ENCODE measurements at regions not wholly inside any gene's neighbourhood (a gene's known extent, or its start where the extent isn't known, plus 50 kb on each side); places are given as distances from the start of the nearest gene placed in this dataset.
A peak's percentile ranks its signal among the peaks of the same experiment; 100 is the strongest.

DNA sequence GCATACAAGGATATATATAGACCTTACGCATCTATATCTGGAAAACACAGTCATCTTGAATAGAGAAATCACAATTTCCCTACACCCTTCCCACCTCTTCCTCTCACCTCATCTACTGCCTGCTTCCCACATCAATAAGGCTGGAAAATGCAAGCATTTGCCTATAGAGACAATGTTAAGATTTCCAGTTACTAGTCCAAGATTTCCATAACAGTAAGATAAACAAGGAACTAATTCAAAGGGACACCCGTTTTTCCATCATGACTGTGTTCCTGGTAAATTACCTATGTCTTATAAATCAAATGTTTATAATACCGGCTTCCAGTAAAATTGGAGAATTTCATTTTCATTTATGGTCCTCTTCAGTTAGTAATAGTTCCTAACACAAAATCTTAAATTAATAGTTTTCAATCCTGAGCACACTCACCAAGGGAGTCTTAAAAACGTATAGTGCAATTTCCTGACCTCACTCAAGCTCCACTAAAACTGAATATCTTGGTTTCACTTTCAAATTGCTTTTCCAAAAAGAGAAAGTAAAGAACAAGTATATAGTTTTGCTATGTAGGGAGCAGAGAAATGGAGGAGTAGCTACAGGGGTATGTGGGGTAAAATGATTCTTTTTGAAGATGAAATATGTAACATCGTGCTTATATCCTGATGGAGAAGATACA lies 398.7 kb downstream of the PLPP3 start:
- Histone ChIP-seq H3K36me3 (ENCODE audit: control insufficient read depth, insufficient read depth, low read length) (no peaks in the 10 kb centered on the region), H3K27ac (ENCODE audit: low read depth, low read length) (no peak overlapping the region), H3K9ac (ENCODE audit: low read length) (no peak overlapping the region), H3K27me3 (ENCODE audit: control insufficient read depth, insufficient read depth, low read length) (no peaks in the 10 kb centered on the region), H3K4me1 (ENCODE audit: control insufficient read depth, insufficient read depth, low read length) (peaks cover 4% of the 10 kb centered on the region), H3K4me3 (ENCODE audit: low read length) (peak overlapping the region; percentile 17)

DNA sequence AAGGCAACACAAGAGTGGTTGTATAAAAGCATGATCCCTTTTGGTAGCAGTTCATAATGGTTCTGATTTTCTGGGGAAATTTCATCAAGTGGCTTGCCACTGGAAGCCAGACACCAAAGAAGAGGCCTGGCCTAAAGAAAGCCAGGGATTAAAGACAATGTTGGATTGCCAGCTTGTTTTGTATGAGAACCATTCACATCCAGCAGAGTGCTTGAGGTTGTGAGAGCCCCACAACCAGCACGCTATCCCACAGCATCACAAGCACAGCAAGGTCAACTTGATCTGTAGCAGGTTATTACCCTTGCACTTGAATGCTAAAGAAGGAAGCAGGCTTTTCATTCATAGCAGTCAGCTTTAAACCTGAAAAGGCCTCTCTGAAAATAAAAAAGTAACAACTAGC lies 399.8 kb downstream of the PLPP3 start:
- Histone ChIP-seq H3K9ac (ENCODE audit: low read length) (no peak overlapping the region), H3K27me3 (ENCODE audit: control insufficient read depth, insufficient read depth, low read length) (no peaks in the 10 kb centered on the region), H3K4me1 (ENCODE audit: control insufficient read depth, insufficient read depth, low read length) (peaks cover 4% of the 10 kb centered on the region), H3K4me3 (ENCODE audit: low read length) (no peak overlapping the region), H3K27ac (ENCODE audit: low read depth, low read length) (no peak overlapping the region), H3K36me3 (ENCODE audit: control insufficient read depth, insufficient read depth, low read length) (no peaks in the 10 kb centered on the region)

DNA sequence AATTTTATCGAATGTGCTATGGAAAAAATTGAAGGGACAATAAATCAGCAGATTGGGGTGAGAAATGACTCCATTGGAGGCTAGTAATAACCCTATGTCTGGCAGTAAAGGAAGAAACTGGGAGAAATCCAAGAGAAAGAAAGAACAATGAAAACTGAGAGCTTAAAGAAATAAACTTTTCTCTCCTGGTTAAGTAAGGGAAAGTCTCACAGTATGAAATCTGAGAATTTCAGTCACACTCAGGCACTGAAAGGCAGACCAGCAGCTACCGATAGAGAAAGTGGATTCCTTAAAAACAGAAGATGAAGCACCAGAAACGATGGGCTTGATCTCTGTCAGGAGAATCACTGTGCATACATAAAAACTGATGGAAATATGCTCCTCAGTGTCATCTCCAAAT lies 404.2 kb downstream of the PLPP3 start:
- Histone ChIP-seq H3K27ac (ENCODE audit: low read depth, low read length) (no peak overlapping the region), H3K9ac (ENCODE audit: low read length) (no peak overlapping the region), H3K27me3 (ENCODE audit: control insufficient read depth, insufficient read depth, low read length) (no peaks in the 10 kb centered on the region), H3K4me3 (ENCODE audit: low read length) (no peak overlapping the region), H3K4me1 (ENCODE audit: control insufficient read depth, insufficient read depth, low read length) (no peaks in the 10 kb centered on the region), H3K36me3 (ENCODE audit: control insufficient read depth, insufficient read depth, low read length) (no peaks in the 10 kb centered on the region)

DNA sequence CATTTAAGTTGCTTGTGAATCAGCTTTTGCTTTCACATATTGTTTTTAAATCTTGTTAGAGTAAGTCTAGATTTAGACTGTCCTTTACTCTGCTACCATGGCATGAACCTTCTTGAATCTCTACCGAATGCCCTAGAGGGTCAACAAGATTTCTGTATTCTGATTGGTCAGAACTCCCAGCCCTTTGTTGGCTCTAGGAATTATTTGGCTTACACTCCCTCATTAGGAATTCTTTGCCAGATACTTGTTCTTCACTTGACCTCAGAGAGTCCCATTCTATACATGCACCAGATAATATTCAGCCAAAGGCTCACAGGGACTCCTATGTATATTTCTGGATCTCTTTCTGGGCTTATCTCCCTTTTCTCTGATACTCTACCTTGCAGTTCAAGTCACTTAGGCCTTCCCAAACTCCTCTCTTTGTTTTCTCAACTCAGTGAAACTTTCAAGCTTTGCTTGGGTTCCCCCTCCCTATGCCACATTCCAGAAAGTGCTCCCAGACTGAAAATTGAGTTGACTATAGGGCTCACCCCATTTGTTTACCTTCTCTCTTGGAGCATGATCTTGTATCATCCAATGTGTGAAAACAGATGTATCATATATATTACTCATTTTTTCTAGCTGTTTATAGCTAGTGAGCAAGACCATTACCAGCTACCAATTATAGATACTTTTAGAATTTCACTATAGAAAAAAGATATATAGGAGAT lies 405.0 kb downstream of the PLPP3 start:
- H3K36me3 ChIP-seq (ENCODE audit: control insufficient read depth, insufficient read depth, low read length) = no peaks in the 10 kb centered on the region
- H3K4me1 ChIP-seq (ENCODE audit: control insufficient read depth, insufficient read depth, low read length) = peaks cover 2% of the 10 kb centered on the region
- no peaks in the 10 kb centered on the region for H3K27me3 ChIP-seq (ENCODE audit: control insufficient read depth, insufficient read depth, low read length)
- H3K27ac ChIP-seq (ENCODE audit: low read depth, low read length) = no peak overlapping the region
- no peak overlapping the region for H3K4me3 ChIP-seq (ENCODE audit: low read length)
- H3K9ac ChIP-seq (ENCODE audit: low read length) = no peak overlapping the region

DNA sequence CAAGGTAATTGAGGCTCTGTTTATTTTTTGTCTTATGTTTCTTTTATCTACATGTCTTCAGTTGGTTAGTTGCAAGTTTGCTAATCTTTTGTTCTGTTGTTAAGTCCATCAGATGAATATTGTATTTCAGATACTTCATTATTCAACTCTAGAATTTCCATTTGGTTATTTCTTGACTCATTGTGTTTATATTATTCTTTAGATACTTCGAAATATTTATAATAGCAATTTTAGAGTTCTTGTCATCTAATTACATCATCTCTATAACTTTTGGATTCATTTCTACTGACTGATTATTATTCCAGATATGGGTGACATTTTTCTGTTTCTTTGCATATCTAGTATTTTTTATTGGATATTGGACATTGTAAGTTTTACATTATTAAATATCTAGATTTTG lies 405.6 kb downstream of the PLPP3 start:
- H3K27ac ChIP-seq (ENCODE audit: low read depth, low read length) = no peak overlapping the region
- no peaks in the 10 kb centered on the region for H3K36me3 ChIP-seq (ENCODE audit: control insufficient read depth, insufficient read depth, low read length)
- H3K4me3 ChIP-seq (ENCODE audit: low read length) = no peak overlapping the region
- H3K4me1 ChIP-seq (ENCODE audit: control insufficient read depth, insufficient read depth, low read length) = peaks cover 2% of the 10 kb centered on the region
- H3K9ac ChIP-seq (ENCODE audit: low read length) = no peak overlapping the region
- no peaks in the 10 kb centered on the region for H3K27me3 ChIP-seq (ENCODE audit: control insufficient read depth, insufficient read depth, low read length)

DNA sequence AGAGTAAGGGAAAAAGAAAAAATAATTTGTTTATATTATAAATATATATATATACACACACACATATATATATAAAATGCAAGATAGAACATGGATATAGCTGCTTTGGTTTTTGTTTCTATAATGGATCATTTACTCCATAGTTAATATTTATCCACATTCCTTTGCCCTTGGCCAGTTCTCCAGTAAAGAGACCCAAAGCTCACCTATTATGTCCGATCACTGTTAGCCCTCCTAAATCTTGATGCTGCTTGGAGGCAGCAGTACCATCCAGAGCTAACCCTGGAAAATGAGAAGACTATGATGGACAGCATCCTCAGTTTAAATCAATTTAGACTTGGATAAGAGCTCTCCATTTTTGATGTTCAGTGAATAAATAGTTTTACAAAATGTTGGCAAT lies 407.7 kb downstream of the PLPP3 start:
- Histone ChIP-seq H3K36me3 (ENCODE audit: control insufficient read depth, insufficient read depth, low read length) (no peaks in the 10 kb centered on the region), H3K27me3 (ENCODE audit: control insufficient read depth, insufficient read depth, low read length) (no peaks in the 10 kb centered on the region), H3K9ac (ENCODE audit: low read length) (no peak overlapping the region), H3K4me1 (ENCODE audit: control insufficient read depth, insufficient read depth, low read length) (peaks cover 2% of the 10 kb centered on the region), H3K27ac (ENCODE audit: low read depth, low read length) (no peak overlapping the region), H3K4me3 (ENCODE audit: low read length) (no peak overlapping the region)

DNA sequence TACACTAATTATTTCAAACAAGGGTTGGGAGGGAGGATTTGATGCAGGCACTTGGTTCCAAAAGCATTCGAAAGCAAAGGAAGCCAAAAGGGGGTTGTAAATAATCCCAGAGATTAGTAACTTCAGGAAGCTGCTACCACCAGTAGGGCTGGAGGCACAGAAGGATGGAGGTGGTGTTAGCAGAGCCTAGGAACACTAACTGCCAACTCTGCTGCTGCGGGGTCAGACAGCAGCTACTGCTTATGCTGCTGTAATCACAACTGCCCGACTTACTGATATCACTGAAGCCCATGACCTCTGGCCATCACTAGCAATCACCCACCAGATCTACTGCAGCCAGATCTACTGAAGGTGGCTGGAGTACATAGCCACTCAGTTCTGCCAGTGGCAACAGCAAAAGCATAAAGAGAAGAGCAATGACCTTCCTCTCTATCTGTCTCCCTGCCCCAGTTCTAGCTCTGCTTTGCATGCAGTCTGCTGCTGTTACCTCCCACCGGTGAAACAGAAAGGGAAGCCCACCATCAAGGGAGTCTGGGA lies 408.5 kb downstream of the PLPP3 start:
- Histone ChIP-seq H3K36me3 (ENCODE audit: control insufficient read depth, insufficient read depth, low read length) (no peaks in the 10 kb centered on the region), H3K9ac (ENCODE audit: low read length) (no peak overlapping the region), H3K4me3 (ENCODE audit: low read length) (no peak overlapping the region), H3K27ac (ENCODE audit: low read depth, low read length) (no peak overlapping the region), H3K27me3 (ENCODE audit: control insufficient read depth, insufficient read depth, low read length) (no peaks in the 10 kb centered on the region), H3K4me1 (ENCODE audit: control insufficient read depth, insufficient read depth, low read length) (peaks cover 2% of the 10 kb centered on the region)

DNA sequence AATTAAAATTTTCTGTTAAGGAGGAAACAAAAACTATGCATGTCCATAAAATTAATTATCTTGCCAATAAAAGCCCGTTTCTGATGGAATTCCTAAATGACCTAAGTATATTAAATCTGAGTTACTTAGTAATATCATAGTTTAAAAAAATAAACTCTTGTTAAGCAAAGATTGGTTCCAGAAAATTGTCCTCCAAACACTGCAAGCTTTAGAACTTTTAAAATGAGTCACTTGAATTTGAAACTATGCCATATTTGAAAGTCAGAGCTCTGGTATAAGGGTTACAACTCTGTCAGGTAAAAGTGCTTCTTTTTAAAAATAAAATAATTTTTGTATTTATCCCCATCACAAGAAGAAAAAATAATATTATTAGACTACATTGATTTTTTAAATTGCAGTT lies 409.5 kb downstream of the PLPP3 start:
- no peak overlapping the region for H3K27ac ChIP-seq (ENCODE audit: low read depth, low read length)
- no peaks in the 10 kb centered on the region for H3K36me3 ChIP-seq (ENCODE audit: control insufficient read depth, insufficient read depth, low read length)
- no peaks in the 10 kb centered on the region for H3K27me3 ChIP-seq (ENCODE audit: control insufficient read depth, insufficient read depth, low read length)
- H3K4me3 ChIP-seq (ENCODE audit: low read length) = no peak overlapping the region
- H3K4me1 ChIP-seq (ENCODE audit: control insufficient read depth, insufficient read depth, low read length) = peaks cover 2% of the 10 kb centered on the region
- H3K9ac ChIP-seq (ENCODE audit: low read length) = no peak overlapping the region

DNA sequence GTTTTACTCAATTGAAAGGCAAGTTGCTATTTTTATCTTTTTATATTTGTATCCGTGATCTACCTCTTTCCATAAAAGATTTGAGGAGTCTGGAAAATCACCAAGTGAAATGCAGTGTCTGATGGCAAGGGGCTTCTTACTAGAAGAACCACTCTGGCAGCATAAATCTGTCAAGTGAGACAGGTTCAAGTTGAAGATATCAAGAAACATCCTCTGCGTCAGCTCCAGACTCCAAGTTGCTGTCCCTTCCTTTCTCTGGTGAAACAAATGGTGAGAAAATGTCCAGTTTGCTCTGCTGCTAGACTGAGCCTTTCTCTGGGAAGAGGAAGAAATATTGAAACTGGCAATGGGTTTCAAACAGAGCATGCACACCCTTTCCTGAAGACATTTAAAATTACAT lies 411.2 kb downstream of the PLPP3 start:
- Histone ChIP-seq H3K9ac (ENCODE audit: low read length) (no peak overlapping the region), H3K27ac (ENCODE audit: low read depth, low read length) (no peak overlapping the region), H3K27me3 (ENCODE audit: control insufficient read depth, insufficient read depth, low read length) (no peaks in the 10 kb centered on the region), H3K4me1 (ENCODE audit: control insufficient read depth, insufficient read depth, low read length) (peaks cover 2% of the 10 kb centered on the region), H3K4me3 (ENCODE audit: low read length) (no peak overlapping the region), H3K36me3 (ENCODE audit: control insufficient read depth, insufficient read depth, low read length) (no peaks in the 10 kb centered on the region)

DNA sequence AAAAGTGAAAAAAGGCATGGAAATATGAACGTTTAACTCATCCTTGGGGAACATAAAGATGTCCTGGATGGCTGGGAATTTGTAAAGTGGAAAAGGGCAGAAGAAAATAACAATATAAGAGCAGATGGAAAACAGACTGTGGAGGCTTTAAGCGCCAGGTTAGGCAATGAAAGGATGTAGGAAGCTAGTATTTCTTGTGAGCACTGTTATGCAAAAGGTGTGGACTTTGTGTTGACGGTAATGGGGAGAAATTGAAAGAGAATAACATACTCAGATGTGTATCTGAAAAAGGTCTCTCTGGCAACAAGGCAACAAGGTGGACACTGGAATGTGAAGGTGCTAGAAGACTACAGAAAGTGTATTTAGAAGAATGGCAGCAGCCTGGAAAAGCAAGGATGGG lies 411.8 kb downstream of the PLPP3 start:
- H3K36me3 ChIP-seq (ENCODE audit: control insufficient read depth, insufficient read depth, low read length) = no peaks in the 10 kb centered on the region

DNA sequence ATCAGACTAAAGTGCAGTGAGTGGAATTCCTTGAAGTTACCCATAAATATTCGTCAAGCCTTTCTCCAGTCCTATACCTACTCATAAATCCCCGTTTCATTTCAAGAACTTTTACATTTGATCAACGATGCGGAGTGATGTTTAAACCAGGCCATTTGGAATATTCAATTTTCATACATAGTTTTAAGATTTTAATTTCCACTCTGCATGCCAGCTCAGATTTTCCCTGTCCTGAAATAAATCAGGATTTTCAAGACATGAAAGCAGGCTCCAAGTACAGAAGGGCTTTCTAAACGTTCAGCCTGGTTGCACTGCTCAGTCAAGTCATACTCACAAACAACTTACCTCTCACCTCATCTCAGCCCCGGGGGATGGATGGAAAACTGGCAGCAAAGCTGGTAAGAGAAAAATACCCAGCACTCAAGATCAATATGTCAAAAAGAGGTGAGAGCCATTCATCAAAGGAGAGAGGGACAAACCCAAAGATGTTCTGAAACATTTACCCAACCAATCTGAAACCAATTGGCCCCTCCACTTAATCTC lies 418.5 kb downstream of the PLPP3 start:
- no peaks in the 10 kb centered on the region for H3K27me3 ChIP-seq (ENCODE audit: control insufficient read depth, insufficient read depth, low read length)
- no peak overlapping the region for H3K4me3 ChIP-seq (ENCODE audit: low read length)
- no peaks in the 10 kb centered on the region for H3K36me3 ChIP-seq (ENCODE audit: control insufficient read depth, insufficient read depth, low read length)
- H3K9ac ChIP-seq (ENCODE audit: low read length) = no peak overlapping the region
- no peaks in the 10 kb centered on the region for H3K4me1 ChIP-seq (ENCODE audit: control insufficient read depth, insufficient read depth, low read length)
- H3K27ac ChIP-seq (ENCODE audit: low read depth, low read length) = no peak overlapping the region

More for the DNA sequence above, 411.8 kb downstream of the PLPP3 start:
- Histone ChIP-seq H3K27ac (ENCODE audit: low read depth, low read length) (no peak overlapping the region), H3K4me3 (ENCODE audit: low read length) (no peak overlapping the region), H3K9ac (ENCODE audit: low read length) (no peak overlapping the region), H3K4me1 (ENCODE audit: control insufficient read depth, insufficient read depth, low read length) (peaks cover 2% of the 10 kb centered on the region), H3K27me3 (ENCODE audit: control insufficient read depth, insufficient read depth, low read length) (no peaks in the 10 kb centered on the region)

DNA sequence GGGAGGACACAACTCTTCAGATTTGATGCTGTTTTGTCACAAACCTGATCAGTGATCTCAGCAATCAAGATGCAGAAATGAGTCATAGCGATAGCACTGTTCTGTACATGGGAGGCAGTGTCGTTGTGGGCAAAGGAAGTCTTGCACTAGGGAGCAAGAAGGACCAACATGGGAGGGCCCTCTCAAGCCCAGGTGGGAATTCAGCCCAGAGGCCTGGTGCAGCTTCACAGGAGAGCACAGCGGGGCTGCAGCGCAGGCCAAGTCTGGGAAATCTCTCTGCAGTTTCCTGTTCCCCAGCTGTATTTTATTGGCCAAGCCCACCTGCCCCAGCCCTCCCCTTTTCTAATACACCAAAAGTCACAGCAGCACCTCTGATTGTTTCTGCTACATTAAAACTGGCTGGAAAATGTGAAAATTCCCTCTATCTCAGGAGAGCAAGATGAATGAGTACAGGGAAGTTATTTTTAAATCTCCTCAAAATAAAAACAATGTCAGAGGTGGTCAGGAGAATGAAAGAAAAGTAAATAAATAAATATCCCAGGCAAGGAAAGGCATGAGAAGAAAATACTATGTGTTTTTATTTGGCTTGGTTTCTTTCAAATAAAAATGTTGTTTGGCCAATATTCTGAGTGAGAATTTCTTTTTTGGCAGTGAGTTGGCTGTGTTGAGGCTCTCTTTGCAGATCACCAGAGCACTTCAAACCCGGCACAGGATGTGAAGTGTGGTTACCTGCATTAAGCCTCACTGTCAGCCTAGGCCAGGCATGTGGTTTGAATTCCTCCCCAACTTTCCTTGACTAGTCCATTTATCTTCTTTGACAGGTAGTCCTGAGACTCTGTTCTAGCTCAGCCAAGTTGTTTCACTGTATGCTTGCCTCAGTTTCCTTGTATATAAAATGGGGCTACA lies 422.1 kb downstream of the PLPP3 start:
- Histone ChIP-seq H3K4me1 (ENCODE audit: control insufficient read depth, insufficient read depth, low read length) (no peaks in the 10 kb centered on the region), H3K4me3 (ENCODE audit: low read length) (no peak overlapping the region), H3K27ac (ENCODE audit: low read depth, low read length) (no peak overlapping the region)

More for the DNA sequence above, 422.1 kb downstream of the PLPP3 start:
- Histone ChIP-seq H3K36me3 (ENCODE audit: control insufficient read depth, insufficient read depth, low read length) (no peaks in the 10 kb centered on the region), H3K27me3 (ENCODE audit: control insufficient read depth, insufficient read depth, low read length) (no peaks in the 10 kb centered on the region), H3K9ac (ENCODE audit: low read length) (no peak overlapping the region)

All from rectal smooth muscle tissue (tissue), 1 donor.